OCI-LY7 (cell line): ENCODE measurements at regions not wholly inside any gene's neighbourhood (a gene's known extent, or its start where the extent isn't known, plus 50 kb on each side); places are given as distances from the start of the nearest gene placed in this dataset.
"Not testable (repeated sequence)": the region's sequence is repeated elsewhere in the genome, so short reads cannot be mapped to it uniquely, and the experiment has no call there.

ENCODE experiments used
- EZH2phosphoT487 ChIP-seq: fragments of 200-600 bp; sonication (generic); IDR thresholded peaks from 2 replicates; pipeline ENCODE4 v1.6.1; 2018; ENCODE audit warnings: low read depth, borderline replicate concordance, mild to moderate bottlenecking, mixed run types, antibody characterized with exemption, low read length, moderate library complexity, mixed read lengths
- TF ChIP-seq, protein P1 (sequence below): fragments of 200-600 bp; sonication (generic); conservative IDR thresholded peaks from 2 replicates; pipeline ENCODE4 v1.5.1; 2014; ENCODE audit warnings: mild to moderate bottlenecking, antibody characterized with exemption, low read length, moderate library complexity, mixed read lengths

DNA sequence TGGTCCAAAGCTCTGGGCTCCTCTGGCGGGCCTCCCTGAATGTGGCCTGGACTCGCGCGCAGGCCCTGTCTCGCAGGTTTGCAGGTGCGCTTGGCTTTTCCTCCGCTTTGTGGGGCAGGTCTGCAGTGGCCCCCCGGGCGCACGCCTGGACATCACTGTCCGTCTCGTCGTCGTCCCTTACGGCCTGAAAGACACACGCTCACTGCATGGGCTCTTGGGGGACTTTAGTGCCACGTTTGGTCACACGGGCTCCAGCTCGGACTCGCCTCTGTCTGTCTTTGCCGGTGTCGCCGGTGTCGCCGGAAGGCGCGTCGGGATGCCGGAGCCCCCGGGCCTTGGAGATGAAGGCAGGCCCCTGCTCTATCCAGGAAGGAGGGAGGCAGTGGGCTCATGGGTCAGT lies 1419.9 kb upstream of the PCDH10 start:
- TF ChIP-seq EZH2phosphoT487 = not testable (repeated sequence)
- TF ChIP-seq, protein P1, sequence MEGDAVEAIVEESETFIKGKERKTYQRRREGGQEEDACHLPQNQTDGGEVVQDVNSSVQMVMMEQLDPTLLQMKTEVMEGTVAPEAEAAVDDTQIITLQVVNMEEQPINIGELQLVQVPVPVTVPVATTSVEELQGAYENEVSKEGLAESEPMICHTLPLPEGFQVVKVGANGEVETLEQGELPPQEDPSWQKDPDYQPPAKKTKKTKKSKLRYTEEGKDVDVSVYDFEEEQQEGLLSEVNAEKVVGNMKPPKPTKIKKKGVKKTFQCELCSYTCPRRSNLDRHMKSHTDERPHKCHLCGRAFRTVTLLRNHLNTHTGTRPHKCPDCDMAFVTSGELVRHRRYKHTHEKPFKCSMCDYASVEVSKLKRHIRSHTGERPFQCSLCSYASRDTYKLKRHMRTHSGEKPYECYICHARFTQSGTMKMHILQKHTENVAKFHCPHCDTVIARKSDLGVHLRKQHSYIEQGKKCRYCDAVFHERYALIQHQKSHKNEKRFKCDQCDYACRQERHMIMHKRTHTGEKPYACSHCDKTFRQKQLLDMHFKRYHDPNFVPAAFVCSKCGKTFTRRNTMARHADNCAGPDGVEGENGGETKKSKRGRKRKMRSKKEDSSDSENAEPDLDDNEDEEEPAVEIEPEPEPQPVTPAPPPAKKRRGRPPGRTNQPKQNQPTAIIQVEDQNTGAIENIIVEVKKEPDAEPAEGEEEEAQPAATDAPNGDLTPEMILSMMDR = not testable (repeated sequence)
